Naive B cell (primary cell): ENCODE measurements at regions not wholly inside any gene's neighbourhood (a gene's known extent, or its start where the extent isn't known, plus 50 kb on each side); places are given as distances from the start of the nearest gene placed in this dataset.
"Not testable (repeated sequence)": the region's sequence is repeated elsewhere in the genome, so short reads cannot be mapped to it uniquely, and the experiment has no call there.

Experiments
- ATAC-seq, 2 donors: fragments of 150-1000 bp; cut with Tn5 transposase; 2 replicates each; pipeline ENCODE4 v1.10.0; 2021; ENCODE audit warnings: low read depth in 2 of 2, mild to moderate bottlenecking in 2 of 2, moderate library complexity in 2 of 2
- DNase-seq: peaks from one replicate; pipeline ENCODE4 v3.0.0; 2022
- H3K27ac Mint-ChIP-seq, 6 donors: one replicate each; pipeline ENCODE4 v1.8.0; 2020 to 2022; ENCODE audit warnings: mild to moderate bottlenecking in 6 of 6, mixed read lengths in 6 of 6, moderate library complexity in 5 of 6, inconsistent platforms in 2 of 6
- H3K27me3 Mint-ChIP-seq, 3 donors: one replicate each; pipeline ENCODE4 v1.8.0; 2021 to 2022; ENCODE audit warnings: mixed read lengths in 3 of 3, mild to moderate bottlenecking in 1 of 3
- H3K36me3 Mint-ChIP-seq, 2 donors: one replicate each; pipeline ENCODE4 v1.8.0; 2020 to 2022; ENCODE audit warnings: mixed read lengths in 2 of 2, inconsistent platforms in 1 of 2, mild to moderate bottlenecking in 1 of 2
- H3K4me1 Mint-ChIP-seq, 3 donors: one replicate each; pipeline ENCODE4 v1.8.0; 2020 to 2022; ENCODE audit warnings: mixed read lengths in 3 of 3, inconsistent platforms in 1 of 3, mild to moderate bottlenecking in 1 of 3, moderate library complexity in 1 of 3
- H3K4me3 Mint-ChIP-seq, 8 donors: one replicate each; pipeline ENCODE4 v1.8.0; 2020 to 2022; ENCODE audit warnings: mild to moderate bottlenecking in 8 of 8, mixed read lengths in 8 of 8, moderate library complexity in 8 of 8, inconsistent platforms in 2 of 8
- H3K9me3 Mint-ChIP-seq, 7 donors: one replicate each; pipeline ENCODE4 v1.8.0; 2020 to 2022; ENCODE audit warnings: mixed read lengths in 7 of 7, mild to moderate bottlenecking in 5 of 7, inconsistent platforms in 2 of 7, moderate library complexity in 1 of 7

DNA sequence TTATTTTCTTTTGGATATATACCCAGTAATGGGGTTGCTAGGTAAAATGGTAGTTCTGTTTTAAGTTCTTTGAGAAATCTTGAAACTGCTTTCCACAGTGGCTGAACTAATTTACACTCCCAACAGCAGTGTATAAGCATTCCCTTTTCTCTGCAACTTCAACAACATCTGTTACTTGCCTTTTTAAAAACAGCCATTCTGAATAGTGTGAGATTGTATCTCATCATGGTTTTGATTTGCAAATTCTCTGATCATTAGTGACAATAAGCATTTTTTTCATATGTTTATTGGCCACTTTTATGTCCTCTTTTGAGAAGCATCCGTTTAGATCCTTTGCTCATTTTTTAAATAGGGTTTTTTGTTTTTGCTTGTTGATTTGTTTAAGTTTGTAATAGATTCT lies 291.3 kb upstream of the COL3A1 start:
- H3K27ac Mint-ChIP-seq, result no peak overlapping the region
- H3K4me1 Mint-ChIP-seq, result no peaks in the 10 kb centered on the region
- DNase-seq, result no peak
- H3K27me3 Mint-ChIP-seq, result no peaks in the 10 kb centered on the region
- no peak overlapping the region for H3K4me3 Mint-ChIP-seq
- ATAC-seq, result no peak
- no peaks in the 10 kb centered on the region for H3K36me3 Mint-ChIP-seq
- H3K9me3 Mint-ChIP-seq, result peaks cover 3 to 21% (median 7%) of the 10 kb centered on the region in 7 donors

DNA sequence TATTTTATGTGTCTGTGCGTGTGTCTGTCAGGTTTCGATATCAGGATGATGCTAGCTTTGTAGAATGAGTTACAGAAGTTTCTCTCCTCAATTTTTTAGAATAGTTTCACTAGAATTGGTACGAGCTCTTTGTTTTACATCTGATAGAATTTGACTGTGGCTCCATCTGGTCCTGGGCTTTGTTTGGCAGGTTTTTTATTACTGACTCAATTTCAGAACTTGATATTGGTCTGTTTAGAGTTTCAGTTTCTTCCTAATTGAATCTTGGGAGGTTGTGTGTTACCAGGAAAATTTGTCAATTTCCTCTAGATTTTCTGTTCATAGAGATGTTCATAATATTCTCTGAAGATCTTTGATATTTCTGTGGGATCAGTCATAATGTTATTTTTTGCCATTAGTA lies 289.4 kb upstream of the COL3A1 start:
- peaks cover 5 to 22% (median 13%) of the 10 kb centered on the region in 7 donors for H3K9me3 Mint-ChIP-seq
- H3K4me3 Mint-ChIP-seq, result no peak overlapping the region
- DNase-seq (no peak), ATAC-seq (no peak)
- no peaks in the 10 kb centered on the region for H3K4me1 Mint-ChIP-seq
- H3K27me3 Mint-ChIP-seq, result no peaks in the 10 kb centered on the region
- H3K36me3 Mint-ChIP-seq, result no peaks in the 10 kb centered on the region
- H3K27ac Mint-ChIP-seq, result peak overlapping the region in 1 of 6 donors; percentile 22

DNA sequence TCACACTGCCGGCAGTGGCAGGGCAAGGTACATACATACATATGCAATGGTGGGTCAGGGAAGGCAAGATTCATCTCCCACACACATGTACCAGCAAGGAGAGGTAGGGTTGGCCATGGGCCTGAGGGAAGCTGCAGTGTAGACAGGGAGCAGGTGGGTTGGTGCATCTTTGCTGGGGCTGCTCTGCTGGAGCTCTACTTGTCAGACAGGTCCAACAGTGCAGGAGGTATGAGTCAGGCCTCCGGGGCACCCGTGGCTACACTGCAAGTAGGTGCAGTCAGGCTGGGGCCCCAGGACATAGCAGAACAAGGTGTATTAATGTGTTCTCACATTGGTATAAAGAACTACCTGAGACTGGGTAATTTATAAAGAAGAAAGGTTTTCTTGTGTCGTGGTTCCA lies 281.1 kb upstream of the COL3A1 start:
- no peak overlapping the region for H3K27ac Mint-ChIP-seq
- peaks cover 0 to 22% (median 6%) of the 10 kb centered on the region in 7 donors for H3K9me3 Mint-ChIP-seq
- H3K27me3 Mint-ChIP-seq, result no peaks in the 10 kb centered on the region
- no peaks in the 10 kb centered on the region for H3K36me3 Mint-ChIP-seq
- no peak overlapping the region for H3K4me3 Mint-ChIP-seq
- ATAC-seq, result no peak
- DNase-seq, result no peak
- no peaks in the 10 kb centered on the region for H3K4me1 Mint-ChIP-seq

DNA sequence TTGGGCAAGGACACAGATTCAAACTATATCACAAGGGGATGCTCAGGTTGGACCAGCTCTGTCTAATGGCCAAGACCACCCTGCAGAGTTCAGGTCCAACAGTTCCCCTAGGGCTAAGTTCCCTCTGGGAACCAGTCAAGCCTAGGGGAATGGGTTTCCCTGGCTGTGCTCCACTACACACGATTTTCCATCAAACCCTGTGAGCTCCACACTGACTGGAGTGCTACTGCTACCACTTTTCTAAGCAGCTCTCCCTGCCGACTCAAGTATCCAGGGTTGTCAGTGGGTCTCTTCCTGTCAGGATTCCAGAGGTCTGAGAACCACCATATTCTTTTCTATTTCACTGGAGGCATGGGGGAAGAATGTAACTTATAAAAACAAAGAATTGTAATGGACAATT lies 280.4 kb upstream of the COL3A1 start:
- H3K36me3 Mint-ChIP-seq, result no peaks in the 10 kb centered on the region
- H3K27me3 Mint-ChIP-seq, result no peaks in the 10 kb centered on the region
- H3K27ac Mint-ChIP-seq, result no peak overlapping the region
- ATAC-seq (no peak), DNase-seq (no peak)
- H3K9me3 Mint-ChIP-seq, result peaks cover 0 to 16% (median 4%) of the 10 kb centered on the region in 7 donors
- H3K4me3 Mint-ChIP-seq, result no peak overlapping the region
- H3K4me1 Mint-ChIP-seq, result no peaks in the 10 kb centered on the region

DNA sequence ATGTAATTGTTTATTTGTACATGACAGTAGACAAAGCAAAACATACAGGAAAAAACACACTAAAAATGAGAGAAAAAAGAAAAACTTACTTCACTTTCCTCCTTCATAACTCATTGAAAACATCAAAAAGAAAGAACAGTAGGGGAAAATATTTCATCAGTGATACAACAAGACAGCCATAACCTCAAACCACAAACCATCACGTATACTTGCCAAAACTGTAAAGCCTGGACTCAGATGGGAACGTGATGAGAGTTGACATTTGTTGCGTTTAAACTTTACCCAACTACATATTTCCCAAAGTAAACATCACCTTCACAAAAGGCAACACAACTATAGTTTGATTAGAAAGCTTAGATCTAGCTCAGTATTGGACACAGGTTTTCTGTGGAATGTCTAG lies 278.2 kb upstream of the COL3A1 start:
- peak overlapping the region in 1 of 6 donors; percentile 11 for H3K27ac Mint-ChIP-seq
- H3K4me3 Mint-ChIP-seq, result no peak overlapping the region
- H3K9me3 Mint-ChIP-seq, result peaks cover 0 to 8% (median 4%) of the 10 kb centered on the region in 7 donors
- no peaks in the 10 kb centered on the region for H3K27me3 Mint-ChIP-seq
- no peak for DNase-seq
- no peak for ATAC-seq
- H3K36me3 Mint-ChIP-seq, result no peaks in the 10 kb centered on the region
- H3K4me1 Mint-ChIP-seq, result no peaks in the 10 kb centered on the region

DNA sequence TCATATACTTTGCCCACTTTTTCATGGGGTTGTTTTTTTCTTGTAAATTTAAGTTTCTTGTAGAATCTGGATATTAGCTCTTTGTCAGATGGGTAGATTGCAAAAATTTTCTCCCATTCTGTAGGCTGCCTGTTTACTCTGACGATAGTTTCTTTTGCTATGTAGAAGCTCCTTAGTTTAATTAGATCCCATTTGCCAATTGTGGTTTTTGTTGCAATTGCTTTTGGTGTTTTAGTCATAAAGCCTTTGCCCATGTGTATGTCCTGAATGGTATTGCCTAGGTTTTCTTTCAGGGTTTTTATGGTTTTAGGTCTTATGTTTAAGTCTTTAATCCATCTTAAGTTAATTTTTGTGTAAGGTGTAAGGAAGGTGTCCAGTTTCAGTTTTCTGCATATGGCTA lies 276.0 kb upstream of the COL3A1 start:
- H3K27me3 Mint-ChIP-seq, ATAC-seq, H3K4me3 Mint-ChIP-seq, H3K4me1 Mint-ChIP-seq, DNase-seq, H3K9me3 Mint-ChIP-seq, H3K36me3 Mint-ChIP-seq: not testable (repeated sequence)
- H3K27ac Mint-ChIP-seq, result peak overlapping the region in 1 of 6 donors; percentile 21

DNA sequence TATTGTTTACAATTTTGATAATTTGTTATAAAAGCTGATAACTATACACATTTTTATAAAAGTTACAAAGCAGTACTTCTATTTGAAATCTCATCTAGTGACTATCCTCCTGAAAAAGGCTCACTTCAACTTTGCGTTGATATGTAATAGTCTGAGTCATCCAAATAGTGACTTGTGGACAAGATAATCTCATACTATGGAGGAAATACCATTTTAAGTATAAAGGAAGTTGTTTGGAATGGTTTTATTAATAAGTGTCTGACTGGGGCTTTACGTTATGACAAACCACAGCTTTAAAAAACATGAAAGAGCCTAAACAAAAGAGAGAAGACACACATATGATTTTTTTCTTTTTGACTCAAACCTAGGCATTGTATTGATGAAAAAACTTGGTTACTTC lies 272.3 kb upstream of the COL3A1 start:
- DNase-seq, result no peak
- no peak for ATAC-seq
- H3K4me3 Mint-ChIP-seq, result no peak overlapping the region
- no peaks in the 10 kb centered on the region for H3K27me3 Mint-ChIP-seq
- no peak overlapping the region for H3K27ac Mint-ChIP-seq
- no peaks in the 10 kb centered on the region for H3K4me1 Mint-ChIP-seq
- peaks cover 0 to 5% (median 2%) of the 10 kb centered on the region in 7 donors for H3K9me3 Mint-ChIP-seq
- H3K36me3 Mint-ChIP-seq, result no peaks in the 10 kb centered on the region

DNA sequence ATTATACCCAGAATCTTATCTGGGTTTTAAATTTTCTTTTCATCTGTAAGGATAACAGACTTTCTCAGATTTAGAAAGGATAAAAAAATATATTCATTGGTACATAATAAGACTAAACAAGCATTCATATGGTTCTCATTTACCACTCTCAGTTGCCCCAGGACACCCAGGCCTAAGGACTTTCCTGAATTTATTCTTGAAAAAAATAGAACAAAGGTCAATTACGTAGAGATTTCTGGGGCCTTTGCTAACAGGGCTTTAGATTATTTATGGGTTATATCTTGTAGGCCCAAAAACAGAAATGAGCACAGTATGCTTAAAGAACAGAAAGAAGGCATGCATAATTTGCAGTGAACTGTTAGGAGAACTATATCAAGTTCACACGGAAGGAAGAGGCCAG lies 269.0 kb upstream of the COL3A1 start:
- Mint-ChIP-seq H3K36me3 (no peaks in the 10 kb centered on the region), H3K9me3 (peaks cover 0 to 5% (median 3%) of the 10 kb centered on the region in 7 donors), H3K27ac (no peak overlapping the region), H3K4me1 (no peaks in the 10 kb centered on the region), H3K4me3 (no peak overlapping the region), H3K27me3 (no peaks in the 10 kb centered on the region)
- no peak for DNase-seq
- ATAC-seq, result no peak

DNA sequence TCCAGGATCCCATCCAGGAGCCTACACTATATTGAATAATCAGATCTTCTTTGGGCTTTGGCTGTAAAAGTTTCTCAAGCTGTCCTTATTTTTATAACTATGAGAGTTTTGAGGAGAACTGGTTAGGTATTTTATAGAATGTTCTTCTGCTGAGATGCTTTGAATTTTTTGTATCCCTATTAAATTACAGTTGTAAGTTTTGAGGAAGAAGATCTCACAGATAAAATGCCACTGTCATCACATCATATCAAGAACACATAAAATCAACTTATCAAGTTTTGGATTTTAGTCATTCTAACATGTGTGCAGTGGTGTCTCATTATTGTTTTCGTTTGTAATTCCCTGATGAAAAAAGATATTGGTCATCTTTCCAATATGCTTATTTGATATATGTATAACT lies 260.2 kb upstream of the COL3A1 start:
- Mint-ChIP-seq H3K4me3 (no peak overlapping the region), H3K27me3 (no peaks in the 10 kb centered on the region), H3K36me3 (no peaks in the 10 kb centered on the region), H3K9me3 (peaks cover 0 to 18% (median 8%) of the 10 kb centered on the region in 7 donors), H3K27ac (no peak overlapping the region), H3K4me1 (no peaks in the 10 kb centered on the region)
- DNase-seq (no peak), ATAC-seq (no peak)

DNA sequence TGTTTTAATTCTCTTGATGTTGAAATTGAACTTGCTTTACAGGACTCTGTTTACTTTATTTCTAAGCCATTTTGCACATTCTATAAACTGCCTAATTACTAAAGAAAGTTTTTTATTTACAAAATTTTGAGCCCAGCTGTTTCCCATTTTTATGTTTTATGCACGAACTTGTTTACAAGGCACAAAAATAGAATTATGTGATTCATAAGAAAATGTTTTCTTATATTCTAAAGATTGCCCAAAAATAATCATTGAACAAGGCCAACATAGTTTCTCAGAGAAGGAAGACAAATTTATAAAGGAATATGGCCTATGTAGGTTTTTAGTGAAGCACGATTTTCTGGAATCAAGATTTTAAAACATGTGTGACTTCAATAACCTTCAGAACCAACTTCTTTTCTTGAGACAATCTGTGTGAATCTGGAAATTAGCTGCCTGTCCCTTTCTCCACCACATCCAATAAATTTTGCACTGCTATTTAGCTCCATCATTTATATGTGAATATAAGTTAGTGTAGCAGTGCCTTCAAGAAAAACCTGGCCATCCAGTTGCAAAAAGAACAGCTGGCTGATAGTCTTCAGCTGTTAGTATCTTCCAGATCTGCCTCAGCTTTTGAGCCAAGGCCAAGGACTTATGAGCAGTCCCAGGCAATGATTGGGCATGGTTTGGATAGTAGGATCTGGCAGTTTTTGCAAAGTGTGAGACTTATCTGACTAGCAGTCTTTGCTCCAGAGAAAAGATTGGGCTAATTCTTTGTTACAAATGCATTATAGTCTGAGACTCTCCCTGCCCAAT lies 253.2 kb upstream of the COL3A1 start:
- Mint-ChIP-seq H3K27ac (no peak overlapping the region), H3K4me3 (no peak overlapping the region), H3K4me1 (no peaks in the 10 kb centered on the region), H3K9me3 (peaks cover 0 to 7% (median 3%) of the 10 kb centered on the region in 7 donors), H3K36me3 (no peaks in the 10 kb centered on the region), H3K27me3 (no peaks in the 10 kb centered on the region)
- ATAC-seq, result no peak
- no peak for DNase-seq

DNA sequence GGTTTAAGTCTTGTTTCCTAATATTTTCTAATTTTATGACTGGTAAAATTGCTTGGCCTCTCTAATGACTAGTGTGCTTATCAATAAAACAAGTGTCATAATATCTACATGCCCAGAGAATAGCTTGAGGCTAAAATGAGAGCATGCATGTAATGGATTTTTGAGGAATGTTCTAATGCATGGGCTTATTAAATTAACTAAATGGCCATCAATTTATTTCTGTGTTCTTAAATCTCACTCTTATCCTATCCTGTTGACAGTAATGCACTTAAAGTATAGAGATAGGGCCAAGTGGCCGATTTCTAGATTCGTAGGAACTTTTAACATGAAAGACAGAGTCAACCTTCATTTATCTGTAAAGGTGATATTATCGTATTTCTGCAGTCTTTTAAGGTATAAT lies 252.4 kb upstream of the COL3A1 start:
- Mint-ChIP-seq H3K27ac (no peak overlapping the region), H3K9me3 (peaks cover 0 to 4% (median 3%) of the 10 kb centered on the region in 7 donors), H3K4me1 (no peaks in the 10 kb centered on the region), H3K4me3 (no peak overlapping the region), H3K36me3 (no peaks in the 10 kb centered on the region), H3K27me3 (no peaks in the 10 kb centered on the region)
- ATAC-seq (no peak), DNase-seq (no peak)

DNA sequence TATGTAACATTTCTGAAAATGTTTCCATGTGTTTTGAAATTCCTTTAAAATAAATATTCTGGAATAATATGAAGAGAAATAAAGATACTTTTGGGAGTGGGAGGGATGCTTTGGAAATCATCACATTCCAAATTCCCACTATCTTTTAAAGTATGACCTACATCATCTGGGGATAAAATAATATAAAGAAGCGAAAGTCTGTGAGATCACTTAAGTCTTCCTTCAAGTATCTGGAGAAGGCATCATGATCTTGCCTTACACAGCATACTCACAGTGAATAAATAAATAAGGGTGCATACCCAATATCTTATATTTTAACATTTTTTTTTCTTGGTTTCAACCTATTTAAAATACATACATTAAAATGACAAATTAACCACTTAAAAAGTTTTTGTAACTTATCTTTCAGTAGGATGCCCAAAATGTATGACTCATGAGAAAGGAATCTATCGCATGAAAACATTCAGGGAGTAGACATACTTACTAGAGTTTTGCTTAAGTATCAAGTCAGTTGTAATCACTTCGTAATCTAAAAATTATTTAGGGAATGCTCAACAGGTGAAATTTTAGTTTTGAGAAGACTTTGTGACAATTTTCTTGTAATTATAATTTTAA lies 248.3 kb upstream of the COL3A1 start:
- Mint-ChIP-seq H3K27me3 (no peaks in the 10 kb centered on the region), H3K4me3 (no peak overlapping the region), H3K36me3 (no peaks in the 10 kb centered on the region), H3K9me3 (peaks cover 0 to 3% (median 0%) of the 10 kb centered on the region in 7 donors), H3K27ac (no peak overlapping the region), H3K4me1 (no peaks in the 10 kb centered on the region)
- no peak for DNase-seq
- no peak for ATAC-seq

DNA sequence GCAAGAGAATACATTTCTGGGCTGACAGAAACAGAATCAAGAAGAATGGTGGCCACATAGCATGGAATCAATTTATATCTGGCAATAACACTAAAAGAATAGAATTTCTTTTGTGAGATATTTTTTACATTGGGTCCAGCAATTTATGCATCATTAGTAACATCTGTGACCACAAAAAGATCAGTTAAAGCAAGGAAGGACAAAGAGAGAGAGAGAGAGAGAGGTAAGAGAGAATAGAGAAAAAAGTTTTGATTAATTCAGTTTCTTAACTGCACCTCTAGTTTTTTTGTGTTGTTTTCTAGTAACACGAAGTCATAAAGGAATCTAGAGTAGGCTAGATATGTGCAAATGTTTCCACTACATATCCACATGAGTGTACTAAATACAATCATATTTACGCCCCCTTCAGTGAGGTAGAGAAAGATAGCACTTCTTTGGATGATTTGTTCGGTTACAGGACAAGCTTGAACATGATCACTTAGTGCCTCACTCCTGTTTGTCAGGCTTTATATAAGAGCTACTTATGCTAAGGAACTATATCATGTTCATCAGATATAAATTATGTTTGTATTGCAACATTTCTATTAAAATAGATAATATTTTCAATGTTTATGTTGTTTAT lies 247.4 kb upstream of the COL3A1 start:
- Mint-ChIP-seq H3K9me3 (peaks cover 0 to 3% (median 0%) of the 10 kb centered on the region in 7 donors), H3K27ac (no peak overlapping the region), H3K4me3 (no peak overlapping the region), H3K27me3 (no peaks in the 10 kb centered on the region), H3K36me3 (no peaks in the 10 kb centered on the region), H3K4me1 (no peaks in the 10 kb centered on the region)
- ATAC-seq (no peak), DNase-seq (no peak)

DNA sequence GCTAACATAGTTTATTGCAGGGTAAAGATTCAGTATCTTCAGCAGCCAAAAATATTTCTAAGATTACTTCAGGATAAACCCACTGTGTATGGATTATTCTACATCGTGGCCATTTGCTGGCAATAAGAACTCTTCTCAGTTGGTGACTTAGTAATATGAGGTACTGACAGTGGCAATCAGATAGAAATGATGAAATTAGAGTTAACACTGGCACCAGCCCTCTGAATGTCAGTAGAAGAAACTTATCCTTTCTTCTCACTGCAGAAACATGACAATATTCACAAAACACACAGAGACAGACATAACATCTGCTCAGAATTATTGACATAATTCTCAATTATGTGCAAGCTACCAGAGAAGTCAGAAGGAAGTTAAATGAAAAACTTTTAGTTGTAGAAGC lies 246.3 kb upstream of the COL3A1 start:
- H3K4me3 Mint-ChIP-seq, result no peak overlapping the region
- H3K36me3 Mint-ChIP-seq, result no peaks in the 10 kb centered on the region
- H3K27ac Mint-ChIP-seq, result no peak overlapping the region
- DNase-seq (no peak), ATAC-seq (no peak)
- peaks cover 0 to 3% (median 0%) of the 10 kb centered on the region in 7 donors for H3K9me3 Mint-ChIP-seq
- H3K27me3 Mint-ChIP-seq, result no peaks in the 10 kb centered on the region
- no peaks in the 10 kb centered on the region for H3K4me1 Mint-ChIP-seq
